ENCODE measurements at regions not wholly inside any gene's neighbourhood (a gene's known extent, or its start where the extent isn't known, plus 50 kb on each side); places are given as distances from the start of the nearest gene placed in this dataset.

DNA sequence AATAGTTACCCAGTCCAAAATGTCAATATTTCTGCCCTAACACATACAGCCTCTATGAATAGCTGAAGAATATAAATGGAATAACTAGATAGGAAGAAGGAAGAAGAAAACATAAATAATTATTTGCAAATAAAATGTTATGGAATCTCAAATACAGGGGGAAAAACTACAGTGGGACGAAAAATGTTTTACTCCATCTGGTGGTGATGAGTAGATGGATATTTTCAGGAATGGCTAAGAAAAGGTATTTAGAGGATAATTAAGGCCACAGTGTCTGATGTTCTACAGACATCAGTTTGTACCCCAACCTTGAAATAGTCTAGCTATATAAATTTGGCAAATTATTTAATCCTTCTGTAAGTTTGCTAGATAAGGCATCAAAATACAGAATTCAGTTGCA, 178.1 kb upstream of the FSHR start:
- ATAC-seq (ENCODE audit: low read depth): no peak
- TF ChIP-seq, protein P1, sequence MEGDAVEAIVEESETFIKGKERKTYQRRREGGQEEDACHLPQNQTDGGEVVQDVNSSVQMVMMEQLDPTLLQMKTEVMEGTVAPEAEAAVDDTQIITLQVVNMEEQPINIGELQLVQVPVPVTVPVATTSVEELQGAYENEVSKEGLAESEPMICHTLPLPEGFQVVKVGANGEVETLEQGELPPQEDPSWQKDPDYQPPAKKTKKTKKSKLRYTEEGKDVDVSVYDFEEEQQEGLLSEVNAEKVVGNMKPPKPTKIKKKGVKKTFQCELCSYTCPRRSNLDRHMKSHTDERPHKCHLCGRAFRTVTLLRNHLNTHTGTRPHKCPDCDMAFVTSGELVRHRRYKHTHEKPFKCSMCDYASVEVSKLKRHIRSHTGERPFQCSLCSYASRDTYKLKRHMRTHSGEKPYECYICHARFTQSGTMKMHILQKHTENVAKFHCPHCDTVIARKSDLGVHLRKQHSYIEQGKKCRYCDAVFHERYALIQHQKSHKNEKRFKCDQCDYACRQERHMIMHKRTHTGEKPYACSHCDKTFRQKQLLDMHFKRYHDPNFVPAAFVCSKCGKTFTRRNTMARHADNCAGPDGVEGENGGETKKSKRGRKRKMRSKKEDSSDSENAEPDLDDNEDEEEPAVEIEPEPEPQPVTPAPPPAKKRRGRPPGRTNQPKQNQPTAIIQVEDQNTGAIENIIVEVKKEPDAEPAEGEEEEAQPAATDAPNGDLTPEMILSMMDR (IDR thresholded peaks at IDR 0.05): no peak
- no peak for TF ChIP-seq EZH2 (IDR thresholded peaks at IDR 0.05; ENCODE audit: borderline replicate concordance, insufficient read depth, low read depth, low read length, poor library complexity, severe bottlenecking)
- Histone ChIP-seq H3K4me3 (ENCODE audit: control extremely low read depth in 1 of 5, extremely low read depth in 1 of 5, insufficient read depth in 1 of 5, low read depth in 2 of 5, low read length in 4 of 5) (no peak overlapping the region), H3K36me3 (replicated peaks in 1 of 2; ENCODE audit: control extremely low read depth in 1 of 2, control insufficient read depth in 1 of 2, extremely low read depth in 1 of 2, insufficient read depth in 2 of 2, low read length in 1 of 2) (no peaks in the 10 kb centered on the region), H4K20me1 (ENCODE audit: control insufficient read depth, insufficient read depth, low read length, poor library complexity, severe bottlenecking) (no peaks in the 10 kb centered on the region), H3K27me3 (replicated peaks in 1 of 4; ENCODE audit: control extremely low read depth in 1 of 4, control insufficient read depth in 3 of 4, insufficient read depth in 4 of 4, low read length in 3 of 4) (no peaks in the 10 kb centered on the region), H3K4me2 (replicated peaks; ENCODE audit: low read depth, low read length, poor library complexity, severe bottlenecking) (no peak overlapping the region), H3K27ac (ENCODE audit: low read length in 2 of 2) (no peak overlapping the region), H2AFZ (ENCODE audit: insufficient read depth, low read depth, low read length, poor library complexity, severe bottlenecking) (no peak overlapping the region), H3K9me3 (ENCODE audit: control extremely low read depth in 1 of 3, control insufficient read depth in 2 of 3, insufficient read depth in 1 of 3, low read length in 2 of 3) (no peaks in the 10 kb centered on the region), H3K4me1 (ENCODE audit: control insufficient read depth in 2 of 2, insufficient read depth in 2 of 2, low read length in 2 of 2) (no peaks in the 10 kb centered on the region), H3K79me2 (ENCODE audit: control insufficient read depth, insufficient read depth, low read length) (no peaks in the 10 kb centered on the region), H3K9ac (ENCODE audit: low read length) (no peak overlapping the region)
- no peaks in the 10 kb centered on the region for H3K4me1 Mint-ChIP-seq
- no CpG with 5 or more reads among the region's 1 CpG for WGBS (ENCODE audit: insufficient coverage)
- ChIA-PET POLR2A (no interaction called here), CTCF (no interaction called here)
- no peak overlapping the region for H3K27ac Mint-ChIP-seq
- H3K4me3 Mint-ChIP-seq: no peak overlapping the region
- H3K27me3 Mint-ChIP-seq: no peaks in the 10 kb centered on the region
- intact Hi-C loops (cut with micrococcal nuclease): no loop called here
- no peak for DNase-seq
- H3K9me3 Mint-ChIP-seq (ENCODE audit: insufficient read depth): no peaks in the 10 kb centered on the region

DNA sequence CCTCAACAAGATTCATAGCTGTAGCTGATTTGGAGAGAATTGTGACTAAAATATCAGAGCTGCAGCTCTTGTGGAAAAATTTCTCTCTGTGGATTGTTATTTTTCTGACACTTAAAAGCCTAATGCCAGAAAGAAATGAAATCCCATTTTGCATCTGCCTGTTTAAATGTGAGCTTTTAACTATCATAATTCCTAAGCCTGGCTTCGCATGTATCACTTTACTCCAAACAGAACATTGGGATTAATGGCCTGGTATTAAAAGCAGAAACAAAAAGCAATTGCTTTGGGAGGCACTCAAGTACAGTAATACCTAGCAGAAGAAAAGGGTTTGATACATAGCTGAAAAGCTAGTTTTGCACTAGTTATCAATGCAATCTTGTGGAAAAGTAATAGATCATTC, 164.2 kb upstream of the FSHR start:
- ATAC-seq (ENCODE audit: low read depth): no peak
- WGBS (ENCODE audit: insufficient coverage): no CpG with 5 or more reads among the region's 1 CpG
- TF ChIP-seq, protein P1 (IDR thresholded peaks at IDR 0.05): no peak
- TF ChIP-seq EZH2 (IDR thresholded peaks at IDR 0.05; ENCODE audit: borderline replicate concordance, insufficient read depth, low read depth, low read length, poor library complexity, severe bottlenecking): no peak
- POLR2A ChIA-PET: no interaction called here
- no peak for DNase-seq
- Mint-ChIP-seq H3K27me3 (no peaks in the 10 kb centered on the region), H3K4me3 (no peak overlapping the region), H3K9me3 (ENCODE audit: insufficient read depth) (peaks cover 3% of the 10 kb centered on the region), H3K27ac (no peak overlapping the region), H3K4me1 (no peaks in the 10 kb centered on the region)
- intact Hi-C loops (cut with micrococcal nuclease): no loop called here
- Histone ChIP-seq H3K27ac (ENCODE audit: low read length in 2 of 2) (no peak overlapping the region), H3K9me3 (ENCODE audit: control extremely low read depth in 1 of 3, control insufficient read depth in 2 of 3, insufficient read depth in 1 of 3, low read length in 2 of 3) (peaks cover 0 to 3% (median 3%) of the 10 kb centered on the region in 3 donors), H3K79me2 (ENCODE audit: control insufficient read depth, insufficient read depth, low read length) (no peaks in the 10 kb centered on the region), H3K27me3 (replicated peaks in 1 of 4; ENCODE audit: control extremely low read depth in 1 of 4, control insufficient read depth in 3 of 4, insufficient read depth in 4 of 4, low read length in 3 of 4) (no peaks in the 10 kb centered on the region), H3K4me3 (ENCODE audit: control extremely low read depth in 1 of 5, extremely low read depth in 1 of 5, insufficient read depth in 1 of 5, low read depth in 2 of 5, low read length in 4 of 5) (no peak overlapping the region), H3K9ac (ENCODE audit: low read length) (no peak overlapping the region), H2AFZ (ENCODE audit: insufficient read depth, low read depth, low read length, poor library complexity, severe bottlenecking) (no peak overlapping the region), H4K20me1 (ENCODE audit: control insufficient read depth, insufficient read depth, low read length, poor library complexity, severe bottlenecking) (no peaks in the 10 kb centered on the region), H3K4me2 (replicated peaks; ENCODE audit: low read depth, low read length, poor library complexity, severe bottlenecking) (no peak overlapping the region), H3K4me1 (ENCODE audit: control insufficient read depth in 2 of 2, insufficient read depth in 2 of 2, low read length in 2 of 2) (no peaks in the 10 kb centered on the region), H3K36me3 (replicated peaks in 1 of 2; ENCODE audit: control extremely low read depth in 1 of 2, control insufficient read depth in 1 of 2, extremely low read depth in 1 of 2, insufficient read depth in 2 of 2, low read length in 1 of 2) (no peaks in the 10 kb centered on the region)
- CTCF ChIA-PET: no interaction called here

Data from B cell (primary cell).